ENCODE measurements at regions not wholly inside any gene's neighbourhood (a gene's known extent, or its start where the extent isn't known, plus 50 kb on each side); places are given as distances from the start of the nearest gene placed in this dataset.

- TF ChIP-seq CTCF (conservative IDR thresholded peaks at IDR 0.05; ENCODE audit: low read depth in 2 of 2) (no peak), STAT1 (IDR thresholded peaks at IDR 0.05; ENCODE audit: unreplicated experiment) (no peak), CREB1 (CRISPR knock-in tag; IDR thresholded peaks at IDR 0.05; ENCODE audit: low read depth) (no peak), EZH2 (IDR thresholded peaks at IDR 0.05; ENCODE audit: low read depth, unreplicated experiment) (no peak)
Measured at GRCh38 chr14:51479584-51480325, 172.0 kb upstream of the FRMD6 start (continued).

GRCh38 chr14:51481643-51482042 lies 170.1 kb upstream of the FRMD6 start:
- Mint-ChIP-seq H3K4me1 (peaks cover 4% of the 10 kb centered on the region; the same call in 1 of the 3 replicates), H3K9me3 (no peaks in the 10 kb centered on the region), H3K4me3 (no peak overlapping the region), H3K36me3 (ENCODE audit: low read depth) (no peaks in the 10 kb centered on the region), H3K27ac (no peak overlapping the region), H3K27me3 (ENCODE audit: insufficient read depth, low read depth, poor library complexity) (no peaks in the 10 kb centered on the region)
- Histone ChIP-seq H3K27me3 (ENCODE audit: insufficient read depth) (no peaks in the 10 kb centered on the region), H3K27ac (ENCODE audit: low read depth) (no peak overlapping the region), H3K4me3 (no peak overlapping the region), H3K36me3 (ENCODE audit: insufficient read depth) (no peaks in the 10 kb centered on the region), H3K4me2 (no peak overlapping the region), H4K20me1 (replicated peaks; ENCODE audit: insufficient read depth) (no peaks in the 10 kb centered on the region), H2AFZ (no peak overlapping the region), H3K79me2 (replicated peaks; ENCODE audit: insufficient read depth) (no peaks in the 10 kb centered on the region), H3K4me1 (ENCODE audit: insufficient read depth) (peaks cover 3% of the 10 kb centered on the region; the same call in 1 of the 2 replicates), H3F3A (replicated peaks; ENCODE audit: low read depth) (no peaks in the 10 kb centered on the region), H3K9me2 (ENCODE audit: insufficient read depth) (peaks cover 15% of the 10 kb centered on the region)
- DNase-seq (ENCODE audit: low spot score) = no peak
- ATAC-seq = no peak
- TF ChIP-seq REST (IDR thresholded peaks at IDR 0.05; ENCODE audit: unreplicated experiment) = no peak
- TF ChIP-seq POLR2AphosphoS5 (IDR thresholded peaks at IDR 0.05; ENCODE audit: low read depth) = no peak
- no peak for TF ChIP-seq ETS1 (IDR thresholded peaks at IDR 0.05)
- TF ChIP-seq EZH2phosphoT487 (IDR thresholded peaks at IDR 0.05; ENCODE audit: unreplicated experiment) = no peak
- TF ChIP-seq CREB1 (CRISPR knock-in tag; IDR thresholded peaks at IDR 0.05; ENCODE audit: low read depth) = no peak
- TF ChIP-seq ZNF331 (CRISPR knock-in tag; IDR thresholded peaks at IDR 0.05; ENCODE audit: low read depth) = no peak
- TF ChIP-seq STAT1 (IDR thresholded peaks at IDR 0.05; ENCODE audit: unreplicated experiment) = no peak
- no peak for TF ChIP-seq ZNF462 (CRISPR knock-in tag; IDR thresholded peaks at IDR 0.05)
- no peak for TF ChIP-seq ZNF114 (CRISPR knock-in tag; IDR thresholded peaks at IDR 0.05)
- no peak for TF ChIP-seq EZH2 (IDR thresholded peaks at IDR 0.05; ENCODE audit: low read depth, unreplicated experiment)
- no peak for TF ChIP-seq NANOG (IDR thresholded peaks at IDR 0.05; ENCODE audit: borderline replicate concordance)
